Activated CD4-positive, alpha-beta T cell treated with anti-CD3 and anti-CD28 coated beads, Interleukin-2, Interleukin-4, amounts not matched to agents 100 ng/mL and 50 ng/mL, durations not matched to agents 16 hours and 8 hours (primary cell): ENCODE measurements at regions not wholly inside any gene's neighbourhood (a gene's known extent, or its start where the extent isn't known, plus 50 kb on each side); places are given as distances from the start of the nearest gene placed in this dataset.

Source experiments
- DNase-seq: peaks from one replicate; pipeline ENCODE4 v3.0.0-alpha.2; 2020; ENCODE audit warnings: low spot score

DNA sequence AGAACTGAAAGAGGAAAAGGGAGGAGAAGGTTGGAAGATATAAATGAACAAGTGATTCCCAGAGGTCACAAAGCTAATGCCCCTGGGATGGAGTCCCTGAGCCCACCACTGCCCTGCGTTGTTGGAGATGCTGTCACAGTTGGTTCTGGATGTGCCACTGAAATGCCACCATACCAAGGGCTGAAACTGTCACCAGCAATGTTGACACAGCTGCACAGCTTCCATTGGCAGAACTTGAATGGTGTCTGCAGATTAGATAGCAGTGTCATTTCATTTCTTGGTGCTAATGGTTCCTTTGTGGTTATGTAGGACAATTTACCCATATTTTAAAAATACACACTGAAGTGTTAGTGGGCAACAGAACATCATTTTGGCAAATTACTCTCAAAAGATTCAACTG, 120.7 kb downstream of the TBXT start:
- DNase-seq, result no peak

DNA sequence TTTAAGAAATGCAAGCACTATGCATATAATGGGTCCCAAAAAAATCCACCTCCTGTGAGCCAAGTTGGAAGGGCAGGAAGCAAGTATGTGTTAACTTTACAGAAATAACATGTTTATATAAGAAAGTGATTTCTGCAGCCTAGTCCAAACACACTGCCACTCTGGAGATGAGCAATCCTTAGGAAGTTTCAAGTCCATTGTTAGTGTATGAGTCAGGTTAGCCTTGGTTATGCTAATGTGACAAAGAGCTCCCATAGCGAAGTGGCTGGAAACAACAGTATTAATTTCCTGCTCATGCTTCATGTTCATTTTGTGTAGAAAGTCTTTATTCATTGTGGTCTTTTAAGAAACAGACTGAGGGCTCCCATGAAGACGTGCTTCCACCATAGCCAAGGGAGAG, 121.4 kb downstream of the TBXT start:
- DNase-seq, result no peak

DNA sequence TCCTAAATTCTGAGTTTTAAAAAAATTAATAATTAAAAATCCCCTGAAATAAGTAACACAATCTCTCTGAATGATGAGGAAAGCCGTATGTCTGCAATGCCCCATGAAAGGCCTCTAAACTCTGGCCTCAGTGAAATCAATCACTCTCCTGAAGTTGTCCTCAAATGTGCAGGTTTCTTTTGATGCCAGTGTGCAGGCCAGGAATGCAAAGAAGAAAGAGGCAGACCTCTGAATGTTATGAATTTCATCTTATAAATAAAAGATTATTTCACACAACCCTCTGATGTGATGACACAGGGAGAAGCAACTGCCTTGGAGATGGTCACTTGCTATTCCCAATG, 121.8 kb downstream of the TBXT start:
- no peak for DNase-seq

DNA sequence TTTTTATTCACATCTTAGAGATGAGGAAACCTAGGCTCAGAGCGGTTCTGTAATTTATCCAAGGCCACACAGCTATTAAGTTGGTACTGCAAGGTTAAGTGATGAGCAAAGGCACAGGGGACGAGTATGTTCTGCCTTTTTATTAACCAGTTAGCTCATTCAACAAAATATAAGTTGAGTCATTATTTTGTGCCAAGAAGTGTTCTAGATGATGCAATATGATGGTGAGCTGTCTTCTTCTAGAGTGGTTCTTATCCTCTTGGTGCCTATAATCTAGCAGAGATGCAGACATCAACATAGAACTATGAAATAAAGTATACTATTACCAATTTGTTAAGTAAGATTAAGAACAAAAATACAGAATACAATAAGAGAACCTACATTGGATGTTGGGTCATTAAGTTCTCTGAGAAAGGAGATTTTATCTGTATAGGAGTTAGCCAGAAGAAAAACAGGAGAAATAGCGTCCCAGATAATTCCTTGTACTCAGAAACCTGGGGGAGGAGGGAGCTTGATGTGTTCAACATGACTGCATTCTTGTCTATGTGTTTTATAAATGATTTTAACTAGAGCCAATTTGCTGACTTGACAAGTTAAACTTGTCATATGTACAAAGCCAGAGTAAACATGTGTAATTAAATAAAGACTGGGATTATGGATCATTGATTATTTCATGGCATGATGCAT, 122.3 kb downstream of the TBXT start:
- DNase-seq, result no peak

DNA sequence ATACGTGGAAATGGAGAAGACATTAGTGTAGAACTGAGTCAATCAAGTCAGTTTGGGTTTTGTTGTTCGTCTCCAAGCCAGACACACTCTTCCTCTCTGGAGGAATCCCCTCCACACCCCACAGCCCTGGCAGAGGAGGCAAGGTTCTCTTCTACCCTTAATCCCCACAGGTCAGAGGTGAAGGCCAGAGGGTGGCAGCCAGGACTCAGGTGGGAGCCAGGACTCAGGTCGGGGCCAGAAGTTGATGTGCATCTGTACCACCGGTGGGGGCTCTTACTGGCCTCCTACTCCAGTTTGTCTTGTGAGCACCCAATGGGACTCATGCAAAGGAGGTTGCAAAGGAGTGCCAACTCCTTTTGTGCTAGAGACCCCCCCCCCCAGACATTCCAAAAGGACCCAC, 126.4 kb downstream of the TBXT start:
- DNase-seq, result no peak

DNA sequence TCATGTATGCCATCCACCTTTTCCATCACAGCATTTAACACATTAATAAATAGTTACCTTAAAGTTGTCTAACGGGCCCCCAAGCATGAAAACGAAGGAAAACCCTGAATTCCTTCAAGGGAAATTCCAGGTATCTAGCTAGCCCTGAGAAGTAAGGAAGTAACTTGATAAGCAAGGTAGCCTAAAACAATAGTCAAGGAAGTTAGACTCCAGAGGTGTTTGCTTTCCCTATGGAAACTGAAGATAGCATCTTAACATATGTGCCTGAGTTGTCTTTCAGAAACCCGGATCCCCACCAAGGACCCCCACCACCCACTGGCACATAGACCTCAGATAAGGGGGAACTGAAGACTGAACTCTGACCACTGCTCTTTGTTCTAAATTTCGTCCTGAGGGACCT, 127.4 kb downstream of the TBXT start:
- no peak for DNase-seq

DNA sequence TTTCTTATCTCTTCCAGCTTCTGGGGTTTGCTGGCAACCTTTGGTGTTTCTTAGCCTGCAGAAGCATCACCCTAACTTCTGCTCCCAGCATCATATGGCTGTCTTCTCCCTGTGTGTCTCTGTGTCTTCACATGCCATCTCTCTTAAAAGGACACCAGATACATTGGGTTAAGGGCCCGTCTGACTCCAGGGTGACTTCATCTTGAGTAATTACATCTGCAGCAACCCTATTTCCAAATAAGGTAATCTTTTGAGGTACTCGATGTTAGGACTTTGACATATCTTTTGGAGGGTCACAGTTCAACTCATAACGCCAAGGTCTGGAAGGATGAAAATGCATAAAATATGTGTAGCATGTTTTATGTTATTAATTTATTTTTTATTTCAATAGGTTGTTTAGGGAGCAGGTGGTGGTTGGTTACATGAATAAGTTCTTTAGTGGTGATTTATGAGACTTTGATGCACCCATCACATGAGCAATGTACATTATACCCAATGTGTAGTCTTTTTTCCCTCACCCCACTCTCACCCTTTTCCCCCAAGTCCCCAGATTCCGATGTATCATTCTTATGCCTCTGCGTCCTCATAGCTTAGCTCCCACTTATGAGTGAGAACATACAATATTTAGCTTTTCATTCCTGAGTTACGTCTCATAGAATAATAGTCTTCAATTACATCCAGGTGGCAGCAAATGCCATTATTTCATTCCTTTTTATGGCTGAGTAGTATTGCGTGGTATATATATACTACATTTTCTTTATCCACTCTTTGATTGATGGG, 131.1 kb downstream of the TBXT start:
- no peak for DNase-seq

DNA sequence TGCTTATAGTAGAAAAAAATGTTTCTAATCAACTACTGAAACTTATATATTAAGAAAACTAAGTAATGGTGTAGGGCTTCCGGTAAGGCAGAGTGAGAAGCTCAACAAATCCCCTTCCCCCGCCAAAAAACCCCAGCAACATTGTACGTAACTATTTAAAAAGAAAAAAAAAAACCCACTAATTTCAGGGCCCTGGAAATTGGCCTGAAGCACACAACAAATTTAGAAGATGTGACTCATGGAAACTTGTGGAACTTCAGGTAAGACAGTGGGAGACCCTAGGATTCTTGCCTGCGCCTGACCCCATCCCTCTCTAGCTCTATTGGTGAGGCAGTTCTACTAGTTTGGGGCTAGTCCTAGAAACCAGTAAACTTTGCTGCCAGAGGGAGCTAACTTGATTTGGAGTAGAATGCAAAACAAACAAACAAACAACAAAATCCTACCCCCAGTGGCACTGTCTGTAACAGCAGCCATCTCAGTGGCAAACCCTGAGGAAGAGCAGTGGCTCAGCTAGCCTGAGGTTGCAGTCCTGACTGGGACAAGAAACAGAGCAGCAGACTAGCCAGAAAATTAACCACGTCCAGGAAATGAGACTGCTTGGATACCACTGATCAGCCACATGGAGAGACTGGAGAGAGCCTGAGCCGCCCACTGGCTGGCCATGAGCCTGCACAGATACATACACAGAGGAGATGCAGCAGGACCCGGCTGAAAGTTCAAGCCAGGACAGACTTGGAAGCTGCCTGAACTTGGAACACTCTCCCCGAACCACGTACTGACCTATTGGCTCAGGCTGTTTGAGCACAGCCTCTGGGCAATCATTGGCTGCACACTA, 135.1 kb downstream of the TBXT start:
- DNase-seq, result no peak

DNA sequence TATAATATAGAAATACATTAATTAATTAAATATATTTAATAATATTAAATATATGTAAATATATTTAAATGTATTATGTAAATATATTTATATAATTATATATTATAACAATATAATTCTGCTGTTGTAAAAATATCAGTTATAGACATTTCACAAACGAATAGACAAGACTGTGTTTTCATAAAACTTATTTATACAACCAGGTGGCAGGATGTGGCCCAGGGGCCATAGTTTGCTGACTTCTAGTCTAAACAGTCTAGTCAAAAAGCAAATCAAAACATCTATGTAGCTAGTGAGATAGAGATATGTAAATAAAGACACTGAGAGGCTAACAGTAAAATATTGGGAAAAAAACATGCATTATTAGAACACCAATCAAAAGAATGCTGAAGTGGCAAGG, 136.4 kb downstream of the TBXT start:
- DNase-seq, result no peak

DNA sequence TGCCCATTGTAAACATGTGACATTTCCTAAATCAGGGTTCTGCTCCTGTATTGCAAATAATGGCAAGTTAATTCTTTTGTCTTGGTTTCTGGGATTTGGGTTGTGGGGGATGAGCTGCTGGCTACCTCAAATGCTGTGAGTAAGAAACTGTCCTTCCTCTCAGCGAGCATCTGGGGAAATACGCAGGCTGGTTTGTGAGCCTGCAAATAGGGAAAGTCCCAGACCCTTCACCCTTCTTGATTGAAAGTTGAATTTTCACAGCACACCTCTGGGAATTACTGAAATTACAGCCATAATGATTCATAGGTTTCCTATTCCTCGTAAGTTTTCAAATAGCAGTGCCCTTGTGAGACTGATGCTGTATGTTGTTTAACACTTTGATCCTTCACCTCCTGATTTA, 138.1 kb downstream of the TBXT start:
- no peak for DNase-seq

DNA sequence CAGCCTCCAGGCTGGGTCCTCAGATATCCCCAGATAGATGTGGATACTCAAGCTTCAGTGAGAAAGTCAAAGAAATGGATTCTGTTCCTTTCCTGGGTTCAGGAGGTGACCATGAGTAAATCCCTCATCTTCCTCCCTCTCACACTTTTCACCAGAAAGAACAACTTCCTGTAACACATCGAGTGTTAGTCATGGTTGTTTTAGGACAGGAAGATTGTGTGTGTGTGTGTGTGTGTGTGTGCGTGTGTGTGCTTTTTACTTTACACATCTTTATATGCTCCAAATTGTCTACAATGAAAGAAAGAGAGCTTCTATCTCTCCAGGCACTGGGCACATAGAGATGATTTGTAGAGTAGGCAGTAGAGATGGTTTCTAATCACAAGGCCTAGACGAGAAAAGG, 139.9 kb downstream of the TBXT start:
- no peak for DNase-seq

DNA sequence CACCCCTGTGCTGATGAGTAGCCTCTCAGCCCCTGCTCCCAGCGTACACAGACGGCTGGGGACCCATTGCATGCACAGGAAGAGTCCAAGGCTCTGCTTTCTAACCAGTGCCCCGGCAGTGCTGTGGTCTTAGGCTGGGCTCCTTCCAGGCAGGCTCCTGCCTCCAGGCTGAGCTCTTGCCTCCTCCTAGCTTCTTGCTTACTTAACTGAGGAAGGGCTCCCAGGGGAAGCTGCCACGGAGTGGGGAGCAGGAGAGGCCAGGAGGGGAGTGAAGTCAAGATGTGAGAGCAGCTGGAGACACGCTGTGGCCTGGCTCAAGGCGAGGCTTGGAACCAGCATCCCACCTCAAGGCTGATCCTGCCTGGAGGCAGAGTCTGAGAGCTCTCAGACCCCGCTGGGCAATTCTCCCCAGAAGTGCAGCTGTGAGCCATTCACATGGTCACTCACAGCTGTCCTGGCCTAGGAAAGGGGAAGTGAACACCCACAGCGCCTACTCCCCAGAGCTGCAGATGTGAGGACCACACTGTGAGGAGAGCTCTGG, 141.0 kb downstream of the TBXT start:
- no peak for DNase-seq

DNA sequence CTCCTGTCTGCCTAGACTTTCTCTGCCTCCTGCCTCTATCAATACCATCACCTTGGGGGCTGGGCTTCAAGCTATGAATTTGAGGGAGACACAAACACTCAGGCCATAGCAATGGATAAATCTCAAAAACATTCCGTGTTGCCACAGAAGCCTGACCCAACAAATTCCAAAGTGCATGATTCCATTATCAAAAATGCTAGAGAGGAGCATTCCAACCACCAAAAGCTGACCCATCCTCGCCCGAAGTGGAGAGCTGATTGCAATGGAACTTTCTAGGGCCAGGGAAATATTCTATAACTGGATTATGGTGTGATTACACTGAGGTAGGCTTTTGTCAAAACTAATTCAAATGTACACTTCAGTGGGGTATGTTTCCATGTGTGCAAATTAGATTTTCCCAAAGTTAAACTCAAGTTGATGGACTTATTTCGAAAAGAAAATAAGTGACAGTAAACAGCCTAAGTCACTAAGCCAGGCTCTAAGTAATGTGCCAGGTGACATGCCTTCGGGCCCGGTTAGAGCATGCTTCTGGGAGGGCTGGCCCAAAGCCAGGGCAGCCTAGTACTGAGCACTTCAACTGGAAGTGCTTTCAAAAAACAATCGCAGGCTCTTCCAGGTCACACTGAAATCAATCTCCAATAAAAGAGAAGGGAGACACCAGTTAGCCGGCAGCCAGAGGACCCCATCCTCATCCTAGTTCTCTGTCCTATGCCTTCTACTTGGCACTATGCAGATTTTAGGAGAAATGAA, 142.3 kb downstream of the TBXT start:
- no peak for DNase-seq

DNA sequence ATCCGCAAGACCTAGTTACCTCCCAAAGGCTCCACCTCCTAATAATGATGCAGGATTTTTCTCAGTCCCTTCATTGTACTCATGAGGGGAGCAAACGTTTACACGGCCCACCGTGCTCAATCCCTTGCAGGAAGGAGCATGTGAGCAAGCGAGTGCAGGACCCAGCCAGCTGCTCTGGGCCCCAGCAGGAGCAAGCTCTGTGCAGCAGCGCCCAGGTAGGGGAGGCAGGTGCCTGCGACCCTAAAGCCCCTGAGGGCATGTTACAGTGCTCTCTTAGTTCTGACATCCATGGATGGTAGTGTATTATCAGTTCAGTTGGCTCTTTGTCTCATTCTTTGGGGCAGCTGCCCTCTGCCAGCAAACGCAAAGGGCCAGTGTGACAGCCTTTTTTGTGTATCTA, 143.4 kb downstream of the TBXT start:
- DNase-seq, result no peak

DNA sequence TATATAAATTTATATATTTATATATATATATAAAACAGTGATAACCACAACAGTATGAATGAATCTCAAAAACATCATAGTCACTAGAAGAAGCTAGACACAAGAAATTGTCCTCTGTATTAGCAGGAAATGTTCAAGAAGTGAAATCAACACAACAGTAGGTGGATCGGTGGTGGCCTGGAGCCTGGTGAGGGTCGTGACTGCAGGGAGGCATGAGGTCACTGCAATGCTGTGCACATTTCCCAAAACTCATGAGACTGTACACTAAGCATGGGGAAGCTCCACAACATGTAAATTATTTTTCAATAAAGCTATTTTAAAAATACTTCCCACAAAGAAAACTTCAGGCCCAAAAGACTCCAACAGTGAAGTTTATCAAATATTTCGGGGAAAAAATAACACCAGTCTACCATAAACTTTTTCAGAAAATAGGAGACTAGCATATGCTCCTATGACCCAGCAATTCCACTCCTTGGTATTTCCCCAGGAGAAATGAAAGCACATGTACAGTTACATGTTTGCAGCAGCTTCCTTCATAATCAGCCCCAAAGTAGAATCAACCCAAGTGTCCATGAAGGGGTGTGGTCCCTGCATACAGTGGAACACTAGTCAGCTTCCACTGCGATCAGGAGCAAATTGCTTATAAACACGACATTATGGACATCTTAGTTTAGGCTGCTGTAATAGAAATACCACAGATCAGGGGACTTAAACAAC, 144.2 kb downstream of the TBXT start:
- no peak for DNase-seq

DNA sequence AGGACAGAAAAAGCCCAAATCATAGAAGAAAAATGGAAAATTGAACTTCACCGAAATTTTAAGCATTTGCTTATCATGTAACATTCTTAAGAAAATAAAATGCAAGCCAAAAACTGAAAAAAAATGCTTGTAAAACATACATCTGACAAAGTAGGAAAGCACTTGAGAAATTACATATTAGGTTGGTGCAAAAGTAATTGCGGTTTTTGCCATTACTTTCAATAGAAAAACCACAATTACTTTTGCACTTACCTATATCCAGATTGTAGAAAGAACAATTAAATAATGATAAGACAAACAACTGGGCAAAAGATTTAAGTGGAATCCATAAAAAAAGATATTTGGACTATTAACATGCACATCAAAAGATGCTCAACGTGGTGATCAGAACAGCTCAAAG, 146.2 kb downstream of the TBXT start:
- no peak for DNase-seq

DNA sequence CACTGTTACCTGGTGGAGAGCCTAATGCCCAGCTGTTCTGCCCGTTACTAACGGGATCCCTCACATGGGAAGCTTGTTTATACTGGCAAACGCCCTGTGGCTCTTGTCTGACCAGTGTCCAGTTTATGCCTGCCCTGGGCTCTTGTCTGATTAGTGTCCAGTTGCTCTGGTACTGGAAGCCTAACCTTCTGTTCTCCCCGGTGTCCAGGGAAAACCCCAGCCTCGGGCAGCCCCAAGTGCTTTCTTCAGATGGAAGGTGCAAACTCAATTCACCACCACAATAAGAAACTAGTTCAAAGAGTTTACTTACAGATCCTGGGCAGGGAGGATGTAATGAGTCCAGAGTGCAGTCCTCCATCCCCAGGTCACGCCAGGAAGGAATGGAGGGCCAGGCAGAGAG, 148.4 kb downstream of the TBXT start:
- DNase-seq, result no peak

DNA sequence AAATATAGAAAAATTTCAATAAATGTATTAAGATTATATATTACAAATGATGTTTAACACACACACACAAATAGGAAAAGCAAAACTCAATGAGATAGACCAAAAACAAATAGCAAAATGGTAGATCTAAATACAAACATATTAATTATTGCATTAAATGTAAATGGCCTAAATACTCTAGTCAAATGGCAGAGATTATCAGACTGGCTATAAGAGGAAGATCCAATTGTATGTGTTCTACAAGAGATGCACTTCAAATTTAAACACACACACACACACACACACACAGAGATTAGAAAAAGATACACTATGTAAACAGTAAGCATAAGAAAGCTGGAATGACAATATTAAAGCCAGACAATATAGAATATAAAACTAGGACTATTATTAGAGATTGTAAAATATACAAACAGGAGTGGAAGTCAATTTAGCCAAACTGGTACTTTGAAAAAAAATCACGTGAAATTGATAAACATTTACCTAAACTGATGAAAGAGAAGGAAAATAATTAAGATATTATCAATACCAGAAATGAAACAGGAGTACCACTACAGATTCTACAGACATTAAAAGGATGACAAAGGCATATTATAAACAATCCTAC, 150.5 kb downstream of the TBXT start:
- no peak for DNase-seq

DNA sequence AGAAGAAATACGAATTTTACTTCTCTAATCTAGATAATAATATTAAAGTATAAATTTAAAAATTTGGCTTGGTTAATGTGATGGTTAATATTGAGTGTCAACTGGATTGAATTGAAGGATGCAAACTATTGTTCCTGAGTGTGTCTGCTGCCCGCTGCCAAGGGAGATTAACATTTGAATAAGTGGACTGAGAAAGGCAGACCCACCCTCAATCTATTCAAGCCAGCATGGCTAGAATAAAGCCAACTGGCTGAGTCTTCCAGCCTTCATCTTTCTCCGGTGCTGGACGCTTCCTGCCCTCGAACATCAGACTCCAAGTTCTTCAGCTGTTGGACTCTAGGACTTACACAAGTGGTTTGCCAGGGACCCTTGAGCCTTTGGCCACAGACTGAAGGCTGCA, 152.7 kb downstream of the TBXT start:
- no peak for DNase-seq

DNA sequence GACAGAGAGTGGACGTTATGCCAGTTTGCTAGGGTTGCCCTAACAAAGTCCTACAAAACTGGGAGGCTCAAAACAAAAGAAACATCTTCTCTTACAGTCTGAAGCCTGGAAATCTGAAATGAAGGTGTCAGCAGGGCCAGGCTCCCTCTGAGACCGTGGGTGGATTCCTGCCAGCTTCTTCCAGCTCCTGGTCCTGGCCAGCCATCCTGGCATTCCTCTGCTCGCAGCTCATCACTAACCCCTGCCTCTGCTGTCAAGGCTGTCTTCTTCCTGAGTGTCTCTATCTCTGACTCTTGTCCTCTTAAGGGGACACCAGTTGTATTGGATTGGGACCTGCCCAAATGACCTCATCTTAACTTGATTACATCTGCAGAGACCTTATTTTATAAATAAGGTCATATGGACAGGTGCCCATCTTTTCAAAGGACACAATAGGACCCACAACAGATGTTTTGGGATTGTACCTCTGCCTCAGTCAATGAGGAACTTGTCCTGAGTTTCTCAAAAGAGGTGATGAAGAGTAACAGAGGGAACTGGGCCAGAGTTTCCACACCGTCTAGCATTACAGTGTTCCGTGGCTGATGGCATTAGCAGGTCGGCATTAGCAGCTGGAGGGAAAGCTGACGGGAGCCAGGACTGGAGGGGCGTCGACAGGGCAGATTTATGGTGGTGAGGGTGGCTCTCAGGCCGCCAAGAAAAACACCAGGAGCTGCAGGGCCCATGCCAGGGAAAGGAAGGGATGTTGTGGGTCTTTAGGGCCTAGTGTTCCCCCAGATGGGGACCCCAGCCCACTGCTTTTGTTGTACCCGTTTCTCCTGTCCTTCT, 157.3 kb downstream of the TBXT start:
- no peak for DNase-seq
